ENCODE measurements at regions not wholly inside any gene's neighbourhood (a gene's known extent, or its start where the extent isn't known, plus 50 kb on each side); places are given as distances from the start of the nearest gene placed in this dataset.

DNA sequence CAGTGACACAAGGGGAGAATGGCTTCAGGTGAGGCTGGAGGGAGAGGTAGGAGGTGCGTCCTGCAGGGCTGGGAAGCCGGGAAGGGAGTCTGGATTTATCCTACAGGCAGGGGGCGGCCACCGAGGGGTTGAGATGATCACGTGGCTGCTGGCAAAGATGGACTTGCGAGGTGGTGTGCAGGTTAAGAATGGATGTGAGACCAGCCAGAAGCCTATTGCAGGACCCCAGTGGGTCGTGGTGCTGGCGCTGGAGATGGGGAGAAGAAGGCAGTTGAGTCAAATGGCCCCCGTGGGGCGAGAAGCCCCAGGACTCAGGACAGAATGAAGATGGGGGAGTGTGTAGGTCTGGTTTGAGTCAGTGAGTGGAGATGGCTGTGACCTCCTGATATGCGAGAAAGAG, 183.1 kb downstream of the FAM43A start:
- Histone ChIP-seq H4K12ac (ENCODE audit: low read depth, low read length) (no peak overlapping the region), H3K14ac (ENCODE audit: low read length) (no peak overlapping the region), H3K4ac (ENCODE audit: low read depth, low read length) (no peak overlapping the region), H3K79me1 (ENCODE audit: low read length) (peaks cover 6% of the 10 kb centered on the region), H3K4me2 (ENCODE audit: low read length) (no peak overlapping the region), H3K4me3 (ENCODE audit: low read depth, low read length) (peak overlapping the region; percentile 63), H2BK120ac (ENCODE audit: insufficient read depth, low read length, poor library complexity) (no peak overlapping the region), H3K27me3 (ENCODE audit: insufficient read depth, low read length) (no peaks in the 10 kb centered on the region), H2BK12ac (ENCODE audit: low read length) (no peak overlapping the region), H2BK5ac (ENCODE audit: low read depth, low read length, poor library complexity) (no peak overlapping the region), H2AK5ac (ENCODE audit: low read length) (no peak overlapping the region), H3K27ac (ENCODE audit: low read depth, low read length) (no peak overlapping the region), H4K8ac (ENCODE audit: low read depth, low read length) (no peak overlapping the region), H4K91ac (ENCODE audit: low read depth, low read length) (no peak overlapping the region), H2AFZ (ENCODE audit: insufficient read depth, low read length, poor library complexity) (no peak overlapping the region), H3K9me3 (ENCODE audit: insufficient read depth, low read depth, low read length) (peaks cover 8% of the 10 kb centered on the region), H3K18ac (ENCODE audit: low read length) (no peak overlapping the region), H3K36me3 (ENCODE audit: control insufficient read depth in 1 of 2, insufficient read depth in 2 of 2, low read length in 2 of 2) (no peaks in the 10 kb centered on the region), H3K23ac (ENCODE audit: low read length) (no peak overlapping the region), H3K9ac (ENCODE audit: low read length) (no peak overlapping the region), H3K4me1 (ENCODE audit: control insufficient read depth in 1 of 2, insufficient read depth in 2 of 2, low read length in 2 of 2) (peaks cover 8 to 9% of the 10 kb centered on the region in 2 experiments), H3K79me2 (ENCODE audit: control insufficient read depth, insufficient read depth, low read length, poor library complexity) (no peaks in the 10 kb centered on the region)
- no CpG with 5 or more reads among the region's 11 CpGs for WGBS (ENCODE audit: extremely low coverage, insufficient coverage, insufficient read length)
- no peak for DNase-seq

DNA sequence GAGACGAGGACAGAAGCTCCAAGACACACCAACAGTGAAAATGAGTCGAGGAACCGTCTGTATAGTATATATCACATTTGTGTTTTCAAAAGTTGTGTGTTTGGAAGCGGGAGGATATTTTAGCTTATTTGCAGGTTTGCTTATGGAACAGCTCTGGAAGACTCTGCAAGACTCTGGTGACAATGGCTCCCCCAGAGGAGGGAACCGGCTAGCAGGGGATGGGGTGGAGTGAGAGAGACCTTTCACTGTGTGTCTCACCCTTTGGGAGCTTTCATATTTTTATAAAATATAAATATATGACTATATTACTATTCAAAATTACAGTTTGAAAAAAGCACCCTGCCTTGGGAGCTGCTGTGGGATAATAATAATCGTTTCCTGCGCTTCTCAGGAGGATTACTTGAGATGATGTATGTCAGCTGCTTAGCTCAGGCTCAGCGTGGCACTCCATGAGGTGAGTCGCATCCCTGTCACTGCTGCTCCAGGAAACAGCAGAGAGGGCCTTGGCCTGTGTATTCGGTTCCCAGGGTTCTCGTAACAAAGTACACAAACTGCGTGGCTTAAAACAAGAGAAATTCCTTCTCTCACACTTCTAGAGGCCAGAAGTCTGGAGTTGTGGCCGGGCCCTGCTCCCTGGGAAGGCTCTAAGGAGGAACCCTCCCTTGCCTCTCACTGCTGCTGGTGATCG, 183.9 kb downstream of the FAM43A start:
- Histone ChIP-seq H3K4me1 (ENCODE audit: control insufficient read depth in 1 of 2, insufficient read depth in 2 of 2, low read length in 2 of 2) (peaks cover 8 to 9% of the 10 kb centered on the region in 2 experiments), H3K27me3 (ENCODE audit: insufficient read depth, low read length) (no peaks in the 10 kb centered on the region), H4K8ac (ENCODE audit: low read depth, low read length) (no peak overlapping the region), H3K27ac (ENCODE audit: low read depth, low read length) (no peak overlapping the region), H3K4ac (ENCODE audit: low read depth, low read length) (no peak overlapping the region), H3K79me2 (ENCODE audit: control insufficient read depth, insufficient read depth, low read length, poor library complexity) (no peaks in the 10 kb centered on the region), H3K79me1 (ENCODE audit: low read length) (peaks cover 6% of the 10 kb centered on the region), H3K9ac (ENCODE audit: low read length) (no peak overlapping the region), H2AFZ (ENCODE audit: insufficient read depth, low read length, poor library complexity) (no peak overlapping the region), H2AK5ac (ENCODE audit: low read length) (no peak overlapping the region), H3K14ac (ENCODE audit: low read length) (no peak overlapping the region), H3K18ac (ENCODE audit: low read length) (no peak overlapping the region), H3K4me2 (ENCODE audit: low read length) (no peak overlapping the region), H4K91ac (ENCODE audit: low read depth, low read length) (no peak overlapping the region), H3K23ac (ENCODE audit: low read length) (no peak overlapping the region), H3K9me3 (ENCODE audit: insufficient read depth, low read depth, low read length) (peaks cover 8% of the 10 kb centered on the region), H2BK5ac (ENCODE audit: low read depth, low read length, poor library complexity) (no peak overlapping the region), H3K36me3 (ENCODE audit: control insufficient read depth in 1 of 2, insufficient read depth in 2 of 2, low read length in 2 of 2) (no peaks in the 10 kb centered on the region), H2BK12ac (ENCODE audit: low read length) (no peak overlapping the region), H3K4me3 (ENCODE audit: low read depth, low read length) (peak overlapping the region; percentile 23), H2BK120ac (ENCODE audit: insufficient read depth, low read length, poor library complexity) (no peak overlapping the region), H4K12ac (ENCODE audit: low read depth, low read length) (no peak overlapping the region)
- WGBS (ENCODE audit: extremely low coverage, insufficient coverage, insufficient read length), result 100% methylated on average over 1 of the region's 14 CpGs
- DNase-seq, result no peak

DNA sequence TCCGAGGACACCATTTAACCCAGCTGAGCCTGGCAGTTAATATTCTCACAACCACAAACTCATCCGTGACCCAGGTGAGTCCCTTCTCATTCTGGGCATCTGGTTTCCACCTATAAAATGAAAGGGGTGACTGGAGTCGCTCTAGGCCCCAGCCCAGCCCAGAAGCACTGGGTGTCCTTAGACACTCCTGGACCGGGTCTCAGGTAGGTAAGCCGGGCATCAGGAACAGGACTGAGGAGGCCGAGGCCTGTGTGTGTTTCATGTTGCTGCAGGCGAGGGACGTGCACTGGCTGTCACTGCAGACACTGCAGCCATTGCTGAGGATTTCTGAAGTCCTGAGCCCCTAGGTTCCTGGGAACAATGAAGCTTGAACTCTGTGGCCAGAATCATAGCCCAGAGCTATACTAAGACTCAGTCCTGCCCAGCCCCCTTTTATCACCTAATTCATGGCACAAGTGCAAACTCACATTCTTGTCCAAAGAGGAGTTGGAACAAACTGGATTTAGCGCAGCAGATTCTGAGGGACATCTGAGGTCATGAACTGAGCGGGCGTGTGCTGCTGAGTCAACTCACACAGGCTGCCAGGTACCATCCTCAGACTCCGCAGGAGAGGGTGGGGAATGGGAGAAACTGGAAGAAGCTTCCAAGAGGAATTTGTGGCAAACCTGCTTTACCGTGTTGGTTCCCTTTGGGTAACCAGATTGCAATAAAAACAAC, 184.9 kb downstream of the FAM43A start:
- Histone ChIP-seq H4K12ac (ENCODE audit: low read depth, low read length) (no peak overlapping the region), H3K36me3 (ENCODE audit: control insufficient read depth in 1 of 2, insufficient read depth in 2 of 2, low read length in 2 of 2) (no peaks in the 10 kb centered on the region), H2BK12ac (ENCODE audit: low read length) (no peak overlapping the region), H3K27ac (ENCODE audit: low read depth, low read length) (no peak overlapping the region), H3K79me1 (ENCODE audit: low read length) (peaks cover 6% of the 10 kb centered on the region), H3K18ac (ENCODE audit: low read length) (no peak overlapping the region), H2BK120ac (ENCODE audit: insufficient read depth, low read length, poor library complexity) (no peak overlapping the region), H2AK5ac (ENCODE audit: low read length) (no peak overlapping the region), H3K27me3 (ENCODE audit: insufficient read depth, low read length) (no peaks in the 10 kb centered on the region), H2AFZ (ENCODE audit: insufficient read depth, low read length, poor library complexity) (no peak overlapping the region), H3K23ac (ENCODE audit: low read length) (no peak overlapping the region), H3K79me2 (ENCODE audit: control insufficient read depth, insufficient read depth, low read length, poor library complexity) (no peaks in the 10 kb centered on the region), H3K14ac (ENCODE audit: low read length) (no peak overlapping the region), H4K91ac (ENCODE audit: low read depth, low read length) (no peak overlapping the region), H4K8ac (ENCODE audit: low read depth, low read length) (no peak overlapping the region), H3K4ac (ENCODE audit: low read depth, low read length) (no peak overlapping the region), H2BK5ac (ENCODE audit: low read depth, low read length, poor library complexity) (no peak overlapping the region), H3K4me2 (ENCODE audit: low read length) (no peak overlapping the region), H3K9ac (ENCODE audit: low read length) (no peak overlapping the region), H3K4me3 (ENCODE audit: low read depth, low read length) (no peak overlapping the region), H3K9me3 (ENCODE audit: insufficient read depth, low read depth, low read length) (peaks cover 11% of the 10 kb centered on the region), H3K4me1 (ENCODE audit: control insufficient read depth in 1 of 2, insufficient read depth in 2 of 2, low read length in 2 of 2) (peaks cover 8 to 9% of the 10 kb centered on the region in 2 experiments)
- no peak for DNase-seq
- no CpG with 5 or more reads among the region's 13 CpGs for WGBS (ENCODE audit: extremely low coverage, insufficient coverage, insufficient read length)

DNA sequence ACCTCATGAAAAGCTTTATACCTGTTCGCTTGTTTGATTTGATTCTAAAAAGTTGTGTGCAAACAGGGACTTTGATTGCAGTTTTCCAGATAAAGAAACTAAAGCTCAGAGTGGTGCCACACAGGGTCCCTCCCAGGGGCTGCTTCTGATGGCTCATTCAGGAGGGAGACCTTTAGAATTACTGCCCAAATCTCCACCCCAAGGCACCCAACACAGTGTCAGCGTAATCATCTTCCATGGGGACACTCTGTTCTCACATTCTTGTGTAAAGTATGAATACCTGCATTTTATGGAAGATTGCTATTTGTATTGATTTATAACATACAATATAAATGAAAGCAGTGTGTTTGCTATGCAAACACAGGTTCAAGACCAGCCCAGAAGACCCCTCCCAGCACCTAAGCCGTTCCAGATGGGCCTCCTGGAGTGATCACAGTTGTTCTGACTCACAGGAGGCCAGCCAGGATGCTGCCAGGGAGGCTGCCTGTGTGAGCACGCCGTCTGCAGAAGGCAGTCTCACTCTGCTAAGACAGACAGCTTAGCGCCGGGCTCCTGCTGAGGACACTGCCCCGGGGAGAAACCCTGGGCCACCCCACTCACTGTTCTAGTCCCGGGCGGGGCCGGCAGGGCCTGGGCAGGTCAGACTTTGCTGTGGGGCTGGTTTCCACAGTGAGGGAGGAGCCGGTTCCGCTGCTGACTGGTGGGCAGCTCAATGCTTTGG, 185.6 kb downstream of the FAM43A start:
- Histone ChIP-seq H3K79me2 (ENCODE audit: control insufficient read depth, insufficient read depth, low read length, poor library complexity) (no peaks in the 10 kb centered on the region), H3K36me3 (ENCODE audit: control insufficient read depth in 1 of 2, insufficient read depth in 2 of 2, low read length in 2 of 2) (no peaks in the 10 kb centered on the region), H3K27ac (ENCODE audit: low read depth, low read length) (no peak overlapping the region), H2AFZ (ENCODE audit: insufficient read depth, low read length, poor library complexity) (no peak overlapping the region), H3K27me3 (ENCODE audit: insufficient read depth, low read length) (no peaks in the 10 kb centered on the region), H4K8ac (ENCODE audit: low read depth, low read length) (no peak overlapping the region), H3K4me3 (ENCODE audit: low read depth, low read length) (no peak overlapping the region), H3K9me3 (ENCODE audit: insufficient read depth, low read depth, low read length) (peaks cover 11% of the 10 kb centered on the region), H3K79me1 (ENCODE audit: low read length) (peaks cover 6% of the 10 kb centered on the region), H2AK5ac (ENCODE audit: low read length) (no peak overlapping the region), H3K23ac (ENCODE audit: low read length) (no peak overlapping the region), H4K91ac (ENCODE audit: low read depth, low read length) (no peak overlapping the region), H3K4me1 (ENCODE audit: control insufficient read depth in 1 of 2, insufficient read depth in 2 of 2, low read length in 2 of 2) (peaks cover 8 to 9% of the 10 kb centered on the region in 2 experiments), H4K12ac (ENCODE audit: low read depth, low read length) (no peak overlapping the region), H2BK12ac (ENCODE audit: low read length) (no peak overlapping the region), H3K18ac (ENCODE audit: low read length) (no peak overlapping the region), H2BK120ac (ENCODE audit: insufficient read depth, low read length, poor library complexity) (no peak overlapping the region), H3K9ac (ENCODE audit: low read length) (no peak overlapping the region), H3K4ac (ENCODE audit: low read depth, low read length) (no peak overlapping the region), H3K4me2 (ENCODE audit: low read length) (no peak overlapping the region), H2BK5ac (ENCODE audit: low read depth, low read length, poor library complexity) (no peak overlapping the region), H3K14ac (ENCODE audit: low read length) (no peak overlapping the region)
- no CpG with 5 or more reads among the region's 13 CpGs for WGBS (ENCODE audit: extremely low coverage, insufficient coverage, insufficient read length)
- DNase-seq, result peak; percentile 43 to 63
